HepG2 (cell line): ENCODE measurements at regions not wholly inside any gene's neighbourhood (a gene's known extent, or its start where the extent isn't known, plus 50 kb on each side); places are given as distances from the start of the nearest gene placed in this dataset.

Experiments
- ATAC-seq: fragments of 200-7000 bp; cut with Tn5 transposase; 3 replicates; pipeline ENCODE4 v1.9.1; 2020; ENCODE audit warnings: mild to moderate bottlenecking, moderate library complexity
- BruUV-seq: library from RNA; stranded (reverse); fragments of 400-500 nt; replicated peaks from 2 replicates; lab custom pipeline; 2021; lab: Mats Ljungman, UMichigan
- CTCF ChIA-PET: fragments of 300-600 bp; formaldehyde crosslinking; extraction: SDS; loops from one replicate; lab custom pipeline; 2021; ENCODE audit warnings: low total read pairs, inconsistent platforms, low intra/inter-chr PET ratio; lab: Yijun Ruan, JAX
- POLR2A ChIA-PET: fragments of 350-600 bp; sonication (Branson Sonifier 250); formaldehyde crosslinking; loops from one replicate; lab custom pipeline; 2020; ENCODE audit warnings: antibody characterized with exemption, inconsistent platforms; lab: Yijun Ruan, JAX
- DNase-seq: peaks from one replicate; pipeline ENCODE4 v3.0.0-alpha.2; 2015; ENCODE audit warnings: low spot score
- FAIRE-seq: peaks from 3 replicates; lab custom pipeline; 2011; peaks lifted over from hg19 to GRCh38; lab: Jason Lieb, UNC
- H2AFZ ChIP-seq: one replicate; pipeline ENCODE4 v1.6.1; 2011; ENCODE audit warnings: low read length, inconsistent platforms
- H3K27ac ChIP-seq: fragments of 300-600 bp; 3 replicates; pipeline ENCODE4 v1.8.0; 2011; ENCODE audit warnings: mixed run types, mild to moderate bottlenecking, mixed read lengths, low read length, inconsistent platforms; ENCODE audit not compliant: insufficient read depth; ENCODE audit errors: extremely low read length
- H3K27me3 ChIP-seq, 2 experiments: fragments of 200-600 bp in 1 of 2; 2 replicates in 1 of 2; 3 replicates in 1 of 2; pipeline versions ENCODE4 v1.6.0 to v1.8.0; 2011; ENCODE audit warnings: low read length in 2 of 2, mild to moderate bottlenecking in 2 of 2, moderate library complexity in 2 of 2, inconsistent platforms in 1 of 2; ENCODE audit not compliant: insufficient read depth in 2 of 2, control insufficient read depth in 1 of 2
- H3K36me3 ChIP-seq, 2 experiments: fragments of 200-600 bp in 1 of 2; replicated peaks in 1 of 2; 2 replicates in 1 of 2; 3 replicates in 1 of 2; pipeline versions ENCODE4 v1.5.1 to v1.8.0; 2011; ENCODE audit warnings: low read length in 2 of 2, inconsistent platforms in 1 of 2; ENCODE audit not compliant: insufficient read depth in 2 of 2, control insufficient read depth in 1 of 2
- H3K4me1 ChIP-seq: 2 replicates; pipeline ENCODE4 v1.5.1; 2012; ENCODE audit warnings: low read length, inconsistent platforms; ENCODE audit not compliant: insufficient read depth
- H3K4me2 ChIP-seq: 2 replicates; pipeline ENCODE4 v1.6.0; 2011; ENCODE audit warnings: low read depth, low read length, inconsistent platforms
- H3K4me3 ChIP-seq, 3 experiments: fragments of 200-600 bp in 1 of 3; sonication (generic), shearing (Covaris generic) in 1 of 3; replicated peaks in 1 of 3; 2 replicates each; pipeline ENCODE4 v1.5.1; 2011 to 2016; ENCODE audit warnings: low read length in 3 of 3, inconsistent platforms in 2 of 3, low read depth in 2 of 3, mild to moderate bottlenecking in 2 of 3, control low read depth in 1 of 3, mixed read lengths in 1 of 3; ENCODE audit not compliant: insufficient read depth in 1 of 3
- H3K79me2 ChIP-seq: one replicate; pipeline ENCODE4 v1.6.1; 2011; ENCODE audit warnings: low read length, inconsistent platforms; ENCODE audit not compliant: insufficient read depth
- H3K9ac ChIP-seq: 2 replicates; pipeline ENCODE4 v1.6.0; 2011; ENCODE audit warnings: mild to moderate bottlenecking, low read depth, low read length, inconsistent platforms; ENCODE audit not compliant: insufficient read depth
- H3K9me3 ChIP-seq: 2 replicates; pipeline ENCODE4 v1.5.1; 2012; ENCODE audit warnings: mild to moderate bottlenecking, low read length
- H4K20me1 ChIP-seq: 2 replicates; pipeline ENCODE4 v1.6.0; 2011; ENCODE audit warnings: inconsistent platforms, mild to moderate bottlenecking, low read length, moderate library complexity; ENCODE audit not compliant: insufficient read depth
- PHF8 ChIP-seq: sonication (generic); formaldehyde crosslinking; IDR thresholded peaks from 2 replicates; pipeline ENCODE4 v1.5.0; 2020; ENCODE audit warnings: missing genetic modification reagents
- POLR2A ChIP-seq, 2 experiments: IDR thresholded peaks; 2 replicates each; pipeline ENCODE4 v1.6.1; 2011; ENCODE audit warnings: low read depth in 2 of 2, low read length in 2 of 2, mild to moderate bottlenecking in 1 of 2, moderate library complexity in 1 of 2; ENCODE audit not compliant: insufficient read depth in 1 of 2
- SNRNP70 ChIP-seq: fragments of 200-400 bp; formaldehyde crosslinking; IDR thresholded peaks from 2 replicates; pipeline ENCODE4 v1.6.1; 2017; ENCODE audit warnings: mild to moderate bottlenecking, low read depth, low read length, moderate library complexity
- SP4 ChIP-seq: sonication (generic); formaldehyde crosslinking; IDR thresholded peaks from 2 replicates; pipeline ENCODE4 v1.8.1; 2023; ENCODE audit warnings: mild to moderate bottlenecking, missing genetic modification reagents
- ZBTB49 ChIP-seq: sonication (generic); formaldehyde crosslinking; IDR thresholded peaks from 2 replicates; pipeline ENCODE4 v1.4.0; 2020; ENCODE audit warnings: missing genetic modification reagents, borderline replicate concordance
- ZNF142 ChIP-seq: sonication (generic); formaldehyde crosslinking; IDR thresholded peaks from 2 replicates; pipeline ENCODE4 v1.4.0; 2020; ENCODE audit warnings: missing genetic modification reagents
- ZNF44 ChIP-seq: sonication (generic); formaldehyde crosslinking; IDR thresholded peaks from 2 replicates; pipeline ENCODE4 v1.5.1; 2020; ENCODE audit warnings: mild to moderate bottlenecking, missing genetic modification reagents
- WGBS: methylation state at CpG from one replicate; pipeline ENCODE4 v1.1.6; 2017; ENCODE audit warnings: low lambda C conversion rate; 5-methylcytosine and 5-hydroxymethylcytosine counted together
- in situ Hi-C: cut with HindIII; loops from 2 replicates; pipeline ENCODE4 v1.10.0; 2017; ENCODE audit warnings: low pct_unique_long_range_greater_than_20kb; ENCODE audit not compliant: extremely low pct_ligation_motif_present
- intact Hi-C: fragments of 100-400 bp; cut with micrococcal nuclease; formaldehyde crosslinking; loops from one replicate; pipeline ENCODE4 v1.10.0; 2022; ENCODE audit not compliant: unreplicated experiment
- TF ChIP-seq, protein P1 (sequence below), 2 experiments: sonication (generic) in 1 of 2; formaldehyde crosslinking in 1 of 2; IDR thresholded peaks; 2 replicates each; pipeline versions ENCODE4 v1.4.0 to v1.6.1; 2016 to 2020; ENCODE audit warnings: borderline replicate concordance in 1 of 2, low read depth in 1 of 2, mild to moderate bottlenecking in 1 of 2, missing genetic modification reagents in 1 of 2

- FAIRE-seq = no peak
- Histone ChIP-seq H3K79me2 (no peaks in the 10 kb centered on the region), H3K4me2 (no peak overlapping the region), H3K36me3 (no peaks in the 10 kb centered on the region), H3K9ac (no peak overlapping the region), H4K20me1 (no peaks in the 10 kb centered on the region), H2AFZ (no peak overlapping the region), H3K4me1 (no peaks in the 10 kb centered on the region), H3K4me3 (no peak overlapping the region), H3K27me3 (peaks cover 0 to 15% of the 10 kb centered on the region in 2 experiments; a peak in 2 of 5 replicates), H3K27ac (no peak overlapping the region), H3K9me3 (no peaks in the 10 kb centered on the region)
- in situ Hi-C loops (no loop called here), intact Hi-C loops (no loop called here)
- no peak for ATAC-seq
- ChIA-PET POLR2A (no interaction called here), CTCF (no interaction called here)
- 0% methylated on average over 4 of the region's 4 CpGs for WGBS
- DNase-seq = no peak
- TF ChIP-seq POLR2A (IDR thresholded peaks at IDR 0.05; ENCODE audit: insufficient read depth in 1 of 2, low read depth in 2 of 2, low read length in 2 of 2) (no peak), SNRNP70 (no peak), ZNF44 (CRISPR knock-in tag) (no peak), ZBTB49 (CRISPR knock-in tag) (no peak), PHF8 (CRISPR knock-in tag) (no peak), ZNF142 (CRISPR knock-in tag) (no peak), SP4 (no peak)
- TF ChIP-seq, protein P1, sequence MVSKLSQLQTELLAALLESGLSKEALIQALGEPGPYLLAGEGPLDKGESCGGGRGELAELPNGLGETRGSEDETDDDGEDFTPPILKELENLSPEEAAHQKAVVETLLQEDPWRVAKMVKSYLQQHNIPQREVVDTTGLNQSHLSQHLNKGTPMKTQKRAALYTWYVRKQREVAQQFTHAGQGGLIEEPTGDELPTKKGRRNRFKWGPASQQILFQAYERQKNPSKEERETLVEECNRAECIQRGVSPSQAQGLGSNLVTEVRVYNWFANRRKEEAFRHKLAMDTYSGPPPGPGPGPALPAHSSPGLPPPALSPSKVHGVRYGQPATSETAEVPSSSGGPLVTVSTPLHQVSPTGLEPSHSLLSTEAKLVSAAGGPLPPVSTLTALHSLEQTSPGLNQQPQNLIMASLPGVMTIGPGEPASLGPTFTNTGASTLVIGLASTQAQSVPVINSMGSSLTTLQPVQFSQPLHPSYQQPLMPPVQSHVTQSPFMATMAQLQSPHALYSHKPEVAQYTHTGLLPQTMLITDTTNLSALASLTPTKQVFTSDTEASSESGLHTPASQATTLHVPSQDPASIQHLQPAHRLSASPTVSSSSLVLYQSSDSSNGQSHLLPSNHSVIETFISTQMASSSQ (IDR thresholded peaks at IDR 0.05; ENCODE audit: low read depth) = no peak
- TF ChIP-seq, protein P1 (CRISPR knock-in tag; IDR thresholded peaks at IDR 0.05; ENCODE audit: borderline replicate concordance) = no peak
- no TSS peak for BruUV-seq
These were observed 216.4 kb downstream of the TLE3 start for GRCh38 chr15:69881302-69881670.
